HCT116 (cell line): ENCODE measurements at regions not wholly inside any gene's neighbourhood (a gene's known extent, or its start where the extent isn't known, plus 50 kb on each side); places are given as distances from the start of the nearest gene placed in this dataset.

Source experiments
- ATAC-seq: fragments of 200-7000 bp; cut with Tn5 transposase; 2 replicates; pipeline ENCODE4 v1.9.1; 2020; ENCODE audit warnings: mild to moderate bottlenecking, moderate library complexity
- BruUV-seq: library from RNA; stranded (reverse); fragments of 400-500 nt; replicated peaks from 2 replicates; lab custom pipeline; 2021; lab: Mats Ljungman, UMichigan
- CTCF ChIA-PET: fragments of 300-600 bp; sonication (Branson Sonifier 250); formaldehyde crosslinking; loops from one replicate; lab custom pipeline; 2021; ENCODE audit warnings: antibody characterized with exemption; lab: Charles Lee
- POLR2A ChIA-PET: fragments of 300-600, 350-600 bp; sonication (Branson Sonifier 250); formaldehyde crosslinking; loops from one replicate; lab custom pipeline; 2021; ENCODE audit warnings: antibody characterized with exemption; lab: Charles Lee
- RAD21 ChIA-PET, 2 experiments: fragments of 300-600 bp; sonication (Branson Sonifier 250); formaldehyde crosslinking; loops; one replicate each; lab custom pipeline; 2023; ENCODE audit warnings: low total read pairs in 2 of 2; ENCODE audit not compliant: uncharacterized antibody in 2 of 2, unreplicated experiment in 2 of 2, low non-redundant PET in 1 of 2; lab: Charles Lee
- DNase-seq: peaks from one replicate; pipeline ENCODE4 v3.0.0-alpha.2; 2010; ENCODE audit warnings: low read depth, low spot score
- H2AFZ ChIP-seq: fragments of 200-600 bp; shearing (Covaris generic), sonication (generic); 2 replicates; pipeline ENCODE4 v1.6.1; 2017; ENCODE audit warnings: low read depth, mixed run types, mixed read lengths, antibody characterized with exemption, low read length; ENCODE audit not compliant: poor library complexity, severe bottlenecking
- H3K27ac ChIP-seq: 2 replicates; pipeline ENCODE4 v1.5.1; 2012; ENCODE audit warnings: low read depth, low read length
- H3K27me3 ChIP-seq: fragments of 200-600 bp; sonication (generic); 2 replicates; pipeline ENCODE4 v1.6.1; 2016; ENCODE audit warnings: mixed run types, low read length, mixed read lengths; ENCODE audit not compliant: insufficient read depth
- H3K36me3 ChIP-seq, 2 experiments: fragments of 200-500 bp in 1 of 2; fragments of 200-600 bp in 1 of 2; sonication (Bioruptor generic) in 1 of 2; sonication (generic) in 1 of 2; 2 replicates each; pipeline versions ENCODE4 v1.5.1 to v1.6.1; 2014 to 2016; ENCODE audit warnings: low read length in 2 of 2, inconsistent platforms in 1 of 2, mixed read lengths in 1 of 2, mixed run types in 1 of 2; ENCODE audit not compliant: insufficient read depth in 2 of 2, control insufficient read depth in 1 of 2
- H3K4me1 ChIP-seq, 2 experiments: fragments of 200-600 bp in 1 of 2; sonication (generic) in 1 of 2; 2 replicates each; pipeline versions ENCODE4 v1.5.1 to v1.6.1; 2012 to 2017; ENCODE audit warnings: low read length in 2 of 2, inconsistent platforms in 1 of 2, mild to moderate bottlenecking in 1 of 2, mixed read lengths in 1 of 2, mixed run types in 1 of 2, moderate library complexity in 1 of 2; ENCODE audit not compliant: insufficient read depth in 2 of 2, control insufficient read depth in 1 of 2
- H3K4me2 ChIP-seq: fragments of 200-600 bp; sonication (generic); 2 replicates; pipeline ENCODE4 v1.6.1; 2017; ENCODE audit warnings: mixed run types, low read length, mixed read lengths
- H3K4me3 ChIP-seq, 2 experiments: fragments of 200-600 bp in 1 of 2; sonication (generic) in 1 of 2; replicated peaks in 1 of 2; 2 replicates each; pipeline ENCODE4 v1.5.1; 2011 to 2016; ENCODE audit warnings: low read length in 2 of 2, control low read depth in 1 of 2, low read depth in 1 of 2, mild to moderate bottlenecking in 1 of 2, mixed read lengths in 1 of 2, mixed run types in 1 of 2
- H3K79me2 ChIP-seq: fragments of 200-600 bp; sonication (generic); 2 replicates; pipeline ENCODE4 v1.6.1; 2017; ENCODE audit warnings: mild to moderate bottlenecking, mixed run types, low read length, moderate library complexity, mixed read lengths; ENCODE audit not compliant: insufficient read depth
- H3K9ac ChIP-seq: fragments of 200-600 bp; sonication (generic); 2 replicates; pipeline ENCODE4 v1.6.1; 2016; ENCODE audit warnings: low read length, mixed read lengths
- H3K9me2 ChIP-seq: fragments of 200-600 bp; sonication (generic), shearing (Covaris generic); 2 replicates; pipeline ENCODE4 v1.6.1; 2017; ENCODE audit warnings: mixed run types, mild to moderate bottlenecking, moderate library complexity; ENCODE audit not compliant: insufficient read depth
- H3K9me3 ChIP-seq, 2 experiments: fragments of 200-500 bp in 1 of 2; fragments of 200-600 bp in 1 of 2; sonication (Bioruptor generic) in 1 of 2; sonication (generic) in 1 of 2; 2 replicates each; pipeline ENCODE4 v1.6.1; 2014 to 2017; ENCODE audit warnings: low read length in 2 of 2, mixed read lengths in 2 of 2, inconsistent platforms in 1 of 2, low read depth in 1 of 2, mild to moderate bottlenecking in 1 of 2, mixed run types in 1 of 2, moderate library complexity in 1 of 2; ENCODE audit not compliant: control insufficient read depth in 1 of 2, insufficient read depth in 1 of 2
- H4K20me1 ChIP-seq: fragments of 200-600 bp; sonication (generic), shearing (Covaris generic); 2 replicates; pipeline ENCODE4 v1.6.1; 2017; ENCODE audit warnings: mixed run types, mild to moderate bottlenecking, moderate library complexity; ENCODE audit not compliant: insufficient read depth
- EGR1 ChIP-seq: IDR thresholded peaks from 2 replicates; pipeline ENCODE4 v1.6.1; 2012; ENCODE audit warnings: low read depth
- EZH2phosphoT487 ChIP-seq: fragments of 200-600 bp; IDR thresholded peaks from 2 replicates; pipeline ENCODE4 v1.6.1; 2018; ENCODE audit warnings: antibody characterized with exemption, borderline replicate concordance
- JUND ChIP-seq: IDR thresholded peaks from 2 replicates; pipeline ENCODE4 v1.6.1; 2012
- POLR2A ChIP-seq: IDR thresholded peaks from 2 replicates; pipeline ENCODE4 v1.7.0; 2011; ENCODE audit warnings: borderline replicate concordance; ENCODE audit not compliant: insufficient read depth, insufficient read length; ENCODE audit errors: extremely low read depth
- SIN3A ChIP-seq: IDR thresholded peaks from 2 replicates; pipeline ENCODE4 v1.6.1; 2012; ENCODE audit warnings: low read depth
- SP1 ChIP-seq: IDR thresholded peaks from 2 replicates; pipeline ENCODE4 v1.6.1; 2012; ENCODE audit warnings: low read depth
- SRF ChIP-seq: IDR thresholded peaks from 2 replicates; pipeline ENCODE4 v1.6.1; 2012; ENCODE audit warnings: low read depth
- YY1 ChIP-seq: IDR thresholded peaks from 2 replicates; pipeline ENCODE4 v1.6.1; 2011; ENCODE audit warnings: low read length, low read depth, moderate library complexity, mild to moderate bottlenecking; ENCODE audit not compliant: insufficient replicate concordance; ENCODE audit errors: extremely low read depth
- ZFX ChIP-seq: fragments of 450-650 bp; IDR thresholded peaks from 2 replicates; pipeline ENCODE4 v1.6.1; 2017
- ZNF274 ChIP-seq: fragments of 200-500 bp; sonication (Bioruptor generic); IDR thresholded peaks from 2 replicates; pipeline ENCODE4 v1.6.1; 2014; ENCODE audit warnings: mild to moderate bottlenecking, low read depth, low read length, inconsistent platforms
- intact Hi-C: fragments of 100-400 bp; cut with micrococcal nuclease; formaldehyde crosslinking; loops from 2 replicates; pipeline ENCODE4 v1.10.0; 2022
- TF ChIP-seq, protein P1 (sequence below): IDR thresholded peaks from 2 replicates; pipeline ENCODE4 v1.6.1; 2012; ENCODE audit warnings: low read depth
- TF ChIP-seq, protein P2 (sequence below), 3 experiments: fragments of 200-600 bp in 1 of 3; sonication (generic) in 1 of 3; IDR thresholded peaks in 2 of 3; conservative IDR thresholded peaks in 1 of 3; 2 replicates each; pipeline ENCODE4 v1.5.1; 2012 to 2017; ENCODE audit warnings: low read depth in 2 of 3, low read length in 2 of 3, antibody characterized with exemption in 1 of 3, borderline replicate concordance in 1 of 3, control low read depth in 1 of 3, mild to moderate bottlenecking in 1 of 3, mixed read lengths in 1 of 3, mixed run types in 1 of 3, moderate library complexity in 1 of 3; ENCODE audit not compliant: insufficient read depth in 1 of 3
- TF ChIP-seq, protein P3 (sequence below): IDR thresholded peaks from 2 replicates; pipeline ENCODE4 v1.6.1; 2011; ENCODE audit warnings: mild to moderate bottlenecking, low read length, moderate library complexity; ENCODE audit not compliant: insufficient replicate concordance; ENCODE audit errors: extremely low read depth

DNA sequence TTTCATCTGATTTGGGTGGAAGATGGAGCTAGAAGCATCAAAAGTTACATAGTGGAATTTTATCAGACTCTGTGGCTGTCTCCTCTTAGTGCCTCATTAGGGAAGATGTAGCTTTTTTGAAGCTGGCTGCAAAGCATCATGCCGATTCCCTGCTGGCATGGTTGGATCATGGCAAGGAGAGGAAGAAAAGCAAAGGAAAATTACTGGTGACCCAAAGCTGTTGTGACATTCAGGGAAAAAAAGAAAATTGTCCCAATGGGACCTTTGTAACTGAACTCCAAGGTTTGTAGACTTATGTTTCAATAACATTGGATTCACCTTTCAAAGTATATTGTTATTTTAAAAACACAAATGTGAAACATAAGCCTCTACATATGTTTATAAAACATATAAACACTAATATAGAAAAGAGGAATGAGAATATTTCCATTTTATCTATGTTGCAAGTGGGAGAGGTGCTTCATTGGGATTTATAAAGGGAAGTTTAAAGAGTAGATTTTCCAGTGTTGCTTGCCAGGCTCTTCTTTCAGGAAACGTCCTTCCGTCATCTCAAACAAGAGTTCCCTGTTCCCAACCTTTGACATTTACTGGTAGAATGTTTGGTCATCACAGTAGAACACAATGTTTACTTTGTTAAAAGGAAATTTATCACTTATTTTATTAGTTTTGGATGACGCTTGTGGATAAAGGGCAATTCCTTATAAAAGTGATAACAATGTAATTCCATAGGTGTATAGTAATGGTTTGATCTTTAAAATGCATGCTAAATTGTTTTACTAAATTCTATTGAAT lies 190.1 kb upstream of the GPRIN3 start:
- no peaks in the 10 kb centered on the region for H4K20me1 ChIP-seq
- POLR2A ChIA-PET = no interaction called here
- no peak overlapping the region for H3K9ac ChIP-seq
- no peak overlapping the region for H3K4me3 ChIP-seq
- no peak overlapping the region for H2AFZ ChIP-seq
- RAD21 ChIA-PET = no interaction called here
- H3K9me3 ChIP-seq = no peaks in the 10 kb centered on the region
- intact Hi-C loops = no loop called here
- no peaks in the 10 kb centered on the region for H3K36me3 ChIP-seq
- TF ChIP-seq YY1 (no peak), SRF (no peak), ZNF274 (no peak), SIN3A (no peak), POLR2A (no peak), EZH2phosphoT487 (no peak), SP1 (no peak), JUND (no peak), ZFX (no peak), EGR1 (no peak)
- TF ChIP-seq, protein P1, sequence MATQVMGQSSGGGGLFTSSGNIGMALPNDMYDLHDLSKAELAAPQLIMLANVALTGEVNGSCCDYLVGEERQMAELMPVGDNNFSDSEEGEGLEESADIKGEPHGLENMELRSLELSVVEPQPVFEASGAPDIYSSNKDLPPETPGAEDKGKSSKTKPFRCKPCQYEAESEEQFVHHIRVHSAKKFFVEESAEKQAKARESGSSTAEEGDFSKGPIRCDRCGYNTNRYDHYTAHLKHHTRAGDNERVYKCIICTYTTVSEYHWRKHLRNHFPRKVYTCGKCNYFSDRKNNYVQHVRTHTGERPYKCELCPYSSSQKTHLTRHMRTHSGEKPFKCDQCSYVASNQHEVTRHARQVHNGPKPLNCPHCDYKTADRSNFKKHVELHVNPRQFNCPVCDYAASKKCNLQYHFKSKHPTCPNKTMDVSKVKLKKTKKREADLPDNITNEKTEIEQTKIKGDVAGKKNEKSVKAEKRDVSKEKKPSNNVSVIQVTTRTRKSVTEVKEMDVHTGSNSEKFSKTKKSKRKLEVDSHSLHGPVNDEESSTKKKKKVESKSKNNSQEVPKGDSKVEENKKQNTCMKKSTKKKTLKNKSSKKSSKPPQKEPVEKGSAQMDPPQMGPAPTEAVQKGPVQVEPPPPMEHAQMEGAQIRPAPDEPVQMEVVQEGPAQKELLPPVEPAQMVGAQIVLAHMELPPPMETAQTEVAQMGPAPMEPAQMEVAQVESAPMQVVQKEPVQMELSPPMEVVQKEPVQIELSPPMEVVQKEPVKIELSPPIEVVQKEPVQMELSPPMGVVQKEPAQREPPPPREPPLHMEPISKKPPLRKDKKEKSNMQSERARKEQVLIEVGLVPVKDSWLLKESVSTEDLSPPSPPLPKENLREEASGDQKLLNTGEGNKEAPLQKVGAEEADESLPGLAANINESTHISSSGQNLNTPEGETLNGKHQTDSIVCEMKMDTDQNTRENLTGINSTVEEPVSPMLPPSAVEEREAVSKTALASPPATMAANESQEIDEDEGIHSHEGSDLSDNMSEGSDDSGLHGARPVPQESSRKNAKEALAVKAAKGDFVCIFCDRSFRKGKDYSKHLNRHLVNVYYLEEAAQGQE = no peak
- TF ChIP-seq, protein P2, sequence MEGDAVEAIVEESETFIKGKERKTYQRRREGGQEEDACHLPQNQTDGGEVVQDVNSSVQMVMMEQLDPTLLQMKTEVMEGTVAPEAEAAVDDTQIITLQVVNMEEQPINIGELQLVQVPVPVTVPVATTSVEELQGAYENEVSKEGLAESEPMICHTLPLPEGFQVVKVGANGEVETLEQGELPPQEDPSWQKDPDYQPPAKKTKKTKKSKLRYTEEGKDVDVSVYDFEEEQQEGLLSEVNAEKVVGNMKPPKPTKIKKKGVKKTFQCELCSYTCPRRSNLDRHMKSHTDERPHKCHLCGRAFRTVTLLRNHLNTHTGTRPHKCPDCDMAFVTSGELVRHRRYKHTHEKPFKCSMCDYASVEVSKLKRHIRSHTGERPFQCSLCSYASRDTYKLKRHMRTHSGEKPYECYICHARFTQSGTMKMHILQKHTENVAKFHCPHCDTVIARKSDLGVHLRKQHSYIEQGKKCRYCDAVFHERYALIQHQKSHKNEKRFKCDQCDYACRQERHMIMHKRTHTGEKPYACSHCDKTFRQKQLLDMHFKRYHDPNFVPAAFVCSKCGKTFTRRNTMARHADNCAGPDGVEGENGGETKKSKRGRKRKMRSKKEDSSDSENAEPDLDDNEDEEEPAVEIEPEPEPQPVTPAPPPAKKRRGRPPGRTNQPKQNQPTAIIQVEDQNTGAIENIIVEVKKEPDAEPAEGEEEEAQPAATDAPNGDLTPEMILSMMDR (IDR thresholded peaks at IDR 0.05 in 2 of 3, conservative IDR thresholded peaks at IDR 0.05 in 1 of 3; ENCODE audit: borderline replicate concordance in 1 of 3, insufficient read depth in 1 of 3, low read depth in 2 of 3, low read length in 2 of 3) = no peak
- TF ChIP-seq, protein P3, sequence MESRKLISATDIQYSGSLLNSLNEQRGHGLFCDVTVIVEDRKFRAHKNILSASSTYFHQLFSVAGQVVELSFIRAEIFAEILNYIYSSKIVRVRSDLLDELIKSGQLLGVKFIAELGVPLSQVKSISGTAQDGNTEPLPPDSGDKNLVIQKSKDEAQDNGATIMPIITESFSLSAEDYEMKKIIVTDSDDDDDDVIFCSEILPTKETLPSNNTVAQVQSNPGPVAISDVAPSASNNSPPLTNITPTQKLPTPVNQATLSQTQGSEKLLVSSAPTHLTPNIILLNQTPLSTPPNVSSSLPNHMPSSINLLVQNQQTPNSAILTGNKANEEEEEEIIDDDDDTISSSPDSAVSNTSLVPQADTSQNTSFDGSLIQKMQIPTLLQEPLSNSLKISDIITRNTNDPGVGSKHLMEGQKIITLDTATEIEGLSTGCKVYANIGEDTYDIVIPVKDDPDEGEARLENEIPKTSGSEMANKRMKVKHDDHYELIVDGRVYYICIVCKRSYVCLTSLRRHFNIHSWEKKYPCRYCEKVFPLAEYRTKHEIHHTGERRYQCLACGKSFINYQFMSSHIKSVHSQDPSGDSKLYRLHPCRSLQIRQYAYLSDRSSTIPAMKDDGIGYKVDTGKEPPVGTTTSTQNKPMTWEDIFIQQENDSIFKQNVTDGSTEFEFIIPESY = no peak
- TF ChIP-seq, all 23 proteins: peak for 0
- ATAC-seq (no peak), DNase-seq (no peak)
- no peak overlapping the region for H3K4me2 ChIP-seq
- no peaks in the 10 kb centered on the region for H3K4me1 ChIP-seq
- CTCF ChIA-PET = no interaction called here
- H3K27ac ChIP-seq = no peak overlapping the region
- no peaks in the 10 kb centered on the region for H3K79me2 ChIP-seq
- H3K9me2 ChIP-seq = no peaks in the 10 kb centered on the region
- no TSS peak for BruUV-seq
- no peaks in the 10 kb centered on the region for H3K27me3 ChIP-seq
